ENCODE measurements at regions not wholly inside any gene's neighbourhood (a gene's known extent, or its start where the extent isn't known, plus 50 kb on each side); places are given as distances from the start of the nearest gene placed in this dataset.

DNA sequence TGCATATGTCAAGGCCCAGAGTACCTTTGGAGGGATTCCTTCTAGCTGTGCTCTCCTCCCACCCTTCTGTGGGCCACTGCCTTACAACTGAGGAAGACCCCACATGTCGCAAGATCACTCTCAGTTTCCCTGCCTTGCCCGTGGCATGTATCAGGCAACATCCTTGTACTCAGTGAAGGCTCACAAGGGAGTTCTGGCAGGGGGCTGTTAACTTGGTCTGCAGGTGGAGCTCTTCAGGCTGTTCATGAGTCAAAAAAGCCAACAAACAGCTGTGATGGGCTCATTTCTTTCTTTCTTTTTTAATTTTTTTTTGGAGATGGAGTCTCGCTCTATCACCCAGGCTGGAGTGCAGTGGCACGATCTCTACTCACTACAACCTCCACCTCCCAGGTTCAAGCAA, 513.0 kb upstream of the ANKRD30A start:
- TF ChIP-seq, protein P1, sequence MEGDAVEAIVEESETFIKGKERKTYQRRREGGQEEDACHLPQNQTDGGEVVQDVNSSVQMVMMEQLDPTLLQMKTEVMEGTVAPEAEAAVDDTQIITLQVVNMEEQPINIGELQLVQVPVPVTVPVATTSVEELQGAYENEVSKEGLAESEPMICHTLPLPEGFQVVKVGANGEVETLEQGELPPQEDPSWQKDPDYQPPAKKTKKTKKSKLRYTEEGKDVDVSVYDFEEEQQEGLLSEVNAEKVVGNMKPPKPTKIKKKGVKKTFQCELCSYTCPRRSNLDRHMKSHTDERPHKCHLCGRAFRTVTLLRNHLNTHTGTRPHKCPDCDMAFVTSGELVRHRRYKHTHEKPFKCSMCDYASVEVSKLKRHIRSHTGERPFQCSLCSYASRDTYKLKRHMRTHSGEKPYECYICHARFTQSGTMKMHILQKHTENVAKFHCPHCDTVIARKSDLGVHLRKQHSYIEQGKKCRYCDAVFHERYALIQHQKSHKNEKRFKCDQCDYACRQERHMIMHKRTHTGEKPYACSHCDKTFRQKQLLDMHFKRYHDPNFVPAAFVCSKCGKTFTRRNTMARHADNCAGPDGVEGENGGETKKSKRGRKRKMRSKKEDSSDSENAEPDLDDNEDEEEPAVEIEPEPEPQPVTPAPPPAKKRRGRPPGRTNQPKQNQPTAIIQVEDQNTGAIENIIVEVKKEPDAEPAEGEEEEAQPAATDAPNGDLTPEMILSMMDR (IDR thresholded peaks at IDR 0.05) = no peak
- no peak for TF ChIP-seq POLR2A (IDR thresholded peaks at IDR 0.05)
- no peaks in the 10 kb centered on the region for H3K9me3 ChIP-seq
- no peaks in the 10 kb centered on the region for H3K27me3 ChIP-seq
- H3K4me3 ChIP-seq = no peak overlapping the region
- H3K27ac ChIP-seq = no peak overlapping the region
- no peaks in the 10 kb centered on the region for H3K4me1 ChIP-seq
- no peak for ATAC-seq
- no peaks in the 10 kb centered on the region for H3K36me3 ChIP-seq
- 79% methylated on average over 4 of the region's 4 CpGs for WGBS (ENCODE audit: insufficient coverage, low coverage, low lambda C conversion rate, missing lambda C conversion rate)
- no peak for DNase-seq
- intact Hi-C loops (cut with DNase I) = no loop called here

DNA sequence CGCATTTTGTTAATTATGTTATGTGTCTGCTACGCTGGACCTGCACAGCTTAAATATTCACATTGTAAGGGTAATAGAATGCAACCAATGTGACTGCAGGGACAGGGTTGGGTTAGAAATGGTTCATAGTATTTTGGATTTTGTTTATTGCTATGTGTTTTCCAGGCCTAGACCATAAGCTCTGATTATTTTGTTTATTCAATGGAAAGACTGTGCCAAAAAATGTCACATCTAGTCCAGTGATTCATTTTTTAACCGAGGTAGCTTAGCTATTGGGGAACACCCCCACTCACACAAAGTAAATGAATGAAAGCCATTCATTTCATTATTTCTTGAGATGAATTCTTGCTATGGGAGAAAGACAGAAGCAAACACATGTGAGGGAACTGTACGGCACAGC, 516.5 kb upstream of the ANKRD30A start:
- ATAC-seq (no peak), DNase-seq (no peak)
- intact Hi-C loops (cut with DNase I) = no loop called here
- H3K27ac ChIP-seq = no peak overlapping the region
- 64% methylated on average over 4 of the region's 4 CpGs for WGBS (ENCODE audit: insufficient coverage, low coverage, low lambda C conversion rate, missing lambda C conversion rate)
- no peak for TF ChIP-seq POLR2A (IDR thresholded peaks at IDR 0.05)
- TF ChIP-seq, protein P1 (IDR thresholded peaks at IDR 0.05) = no peak
- H3K4me3 ChIP-seq = no peak overlapping the region
- H3K27me3 ChIP-seq = no peaks in the 10 kb centered on the region
- no peaks in the 10 kb centered on the region for H3K4me1 ChIP-seq
- H3K36me3 ChIP-seq = no peaks in the 10 kb centered on the region
- no peaks in the 10 kb centered on the region for H3K9me3 ChIP-seq

DNA sequence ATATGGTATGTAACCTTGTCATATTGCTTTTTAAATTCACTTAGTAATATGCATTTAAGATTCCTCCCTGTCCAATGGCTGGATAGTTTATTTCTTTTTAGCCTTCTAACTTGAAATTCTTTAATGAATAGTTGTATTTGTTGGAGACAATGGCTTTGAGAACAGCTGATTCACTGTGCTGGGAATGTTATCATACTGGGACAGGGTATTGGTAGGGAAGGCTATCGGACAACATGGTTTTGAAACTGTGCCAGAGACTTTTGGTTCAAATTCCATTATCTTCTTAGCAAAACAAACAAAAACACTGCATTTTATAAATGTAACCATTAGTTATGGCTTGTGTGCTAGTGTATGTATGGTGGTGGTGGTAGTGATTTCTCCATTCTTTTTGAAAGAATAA, 517.1 kb upstream of the ANKRD30A start:
- no peak for ATAC-seq
- WGBS (ENCODE audit: insufficient coverage, low coverage, low lambda C conversion rate, missing lambda C conversion rate) = 26% methylated on average over 1 of the region's 1 CpG
- H3K4me1 ChIP-seq = no peaks in the 10 kb centered on the region

GRCh38 chr10:36606234-36606839, 519.1 kb upstream of the ANKRD30A start:
- H3K4me3 ChIP-seq = no peak overlapping the region
- H3K4me1 ChIP-seq = no peaks in the 10 kb centered on the region
- no peak for TF ChIP-seq POLR2A (IDR thresholded peaks at IDR 0.05)
- TF ChIP-seq, protein P1 (IDR thresholded peaks at IDR 0.05) = no peak
- WGBS (ENCODE audit: insufficient coverage, low coverage, low lambda C conversion rate, missing lambda C conversion rate) = 65% methylated on average over 5 of the region's 5 CpGs
- DNase-seq = no peak
- H3K27ac ChIP-seq = no peak overlapping the region
- intact Hi-C loops (cut with DNase I) = no loop called here
- H3K36me3 ChIP-seq = no peaks in the 10 kb centered on the region
- no peaks in the 10 kb centered on the region for H3K27me3 ChIP-seq
- ATAC-seq = no peak
- no peaks in the 10 kb centered on the region for H3K9me3 ChIP-seq

More for the DNA sequence above, 517.1 kb upstream of the ANKRD30A start:
- DNase-seq = no peak
- H3K27me3 ChIP-seq = no peaks in the 10 kb centered on the region
- no peak for TF ChIP-seq POLR2A (IDR thresholded peaks at IDR 0.05)
- TF ChIP-seq, protein P1 (IDR thresholded peaks at IDR 0.05) = no peak
- H3K36me3 ChIP-seq = no peaks in the 10 kb centered on the region
- no peaks in the 10 kb centered on the region for H3K9me3 ChIP-seq
- H3K27ac ChIP-seq = no peak overlapping the region
- intact Hi-C loops (cut with DNase I) = no loop called here
- no peak overlapping the region for H3K4me3 ChIP-seq

- no peak for DNase-seq
- H3K27ac ChIP-seq = no peak overlapping the region
- H3K36me3 ChIP-seq = no peaks in the 10 kb centered on the region
- 66% methylated on average over 2 of the region's 2 CpGs for WGBS (ENCODE audit: insufficient coverage, low coverage, low lambda C conversion rate, missing lambda C conversion rate)
- no peak for TF ChIP-seq POLR2A (IDR thresholded peaks at IDR 0.05)
- TF ChIP-seq, protein P1 (IDR thresholded peaks at IDR 0.05) = no peak
- no peaks in the 10 kb centered on the region for H3K4me1 ChIP-seq
- no peak for ATAC-seq
- H3K4me3 ChIP-seq = no peak overlapping the region
- H3K27me3 ChIP-seq = no peaks in the 10 kb centered on the region
- intact Hi-C loops (cut with DNase I) = no loop called here
- no peaks in the 10 kb centered on the region for H3K9me3 ChIP-seq
These were observed 521.1 kb upstream of the ANKRD30A start for GRCh38 chr10:36604316-36604715.

Measured in right lobe of liver (tissue), 6 donors.